SK-N-SH treated with all-trans-retinoic acid at 6 μM for 48 hours (cell line): ENCODE measurements at regions not wholly inside any gene's neighbourhood (a gene's known extent, or its start where the extent isn't known, plus 50 kb on each side); places are given as distances from the start of the nearest gene placed in this dataset.
"Not testable (repeated sequence)": the region's sequence is repeated elsewhere in the genome, so short reads cannot be mapped to it uniquely, and the experiment has no call there.

Experiments
- ATAC-seq: fragments of 200-7000 bp; cut with Tn5 transposase; 3 replicates; pipeline ENCODE4 v1.9.1; 2020; ENCODE audit warnings: mild to moderate bottlenecking, moderate library complexity
- ARNTL ChIP-seq: fragments of 450-650 bp; formaldehyde crosslinking; IDR thresholded peaks from 2 replicates; pipeline ENCODE4 v1.5.0; 2020; ENCODE audit warnings: low read depth, mild to moderate bottlenecking, moderate library complexity, borderline replicate concordance
- BACH2 ChIP-seq: fragments of 250-450 bp; sonication (Bioruptor Pico); IDR thresholded peaks from 2 replicates; pipeline ENCODE4 v1.9.0; 2021; ENCODE audit warnings: mild to moderate bottlenecking, borderline replicate concordance
- CSDC2 ChIP-seq: fragments of 250-450 bp; sonication (Bioruptor Pico); IDR thresholded peaks from 2 replicates; pipeline ENCODE4 v1.5.0; 2020; ENCODE audit warnings: mild to moderate bottlenecking, moderate library complexity
- ESRRG ChIP-seq: fragments of 250-450 bp; sonication (Bioruptor Pico); IDR thresholded peaks from 2 replicates; pipeline ENCODE4 v1.6.1; 2021; ENCODE audit warnings: mild to moderate bottlenecking
- GLIS3 ChIP-seq: fragments of 250-450 bp; sonication (Bioruptor Pico); IDR thresholded peaks from 2 replicates; pipeline ENCODE4 v1.5.0; 2020; ENCODE audit warnings: mild to moderate bottlenecking, moderate library complexity
- ISL1 ChIP-seq: fragments of 250-450 bp; sonication (Bioruptor Pico); IDR thresholded peaks from 2 replicates; pipeline ENCODE4 v2.1.2; 2022; ENCODE audit warnings: mild to moderate bottlenecking, moderate library complexity
- OSR1 ChIP-seq: fragments of 250-450 bp; sonication (Bioruptor Pico); IDR thresholded peaks from 2 replicates; pipeline ENCODE4 v1.8.0; 2022; ENCODE audit warnings: moderate library complexity, mild to moderate bottlenecking, inconsistent platforms
- PPARA ChIP-seq: fragments of 250-450 bp; sonication (Bioruptor Pico); IDR thresholded peaks from 2 replicates; pipeline ENCODE4 v1.5.0; 2020; ENCODE audit warnings: mild to moderate bottlenecking, borderline replicate concordance
- RARB ChIP-seq: fragments of 250-450 bp; sonication (Bioruptor Pico); IDR thresholded peaks from 2 replicates; pipeline ENCODE4 v1.8.0; 2021; ENCODE audit warnings: mild to moderate bottlenecking, moderate library complexity
- SNAI2 ChIP-seq: fragments of 250-450 bp; sonication (Bioruptor Pico); IDR thresholded peaks from 2 replicates; pipeline ENCODE4 v1.5.0; 2020; ENCODE audit warnings: mild to moderate bottlenecking, moderate library complexity
- TCF4 ChIP-seq: fragments of 250-450 bp; sonication (Bioruptor Pico); IDR thresholded peaks from 2 replicates; pipeline ENCODE4 v1.8.0; 2021; ENCODE audit warnings: mild to moderate bottlenecking, moderate library complexity, borderline replicate concordance
- TOX ChIP-seq: fragments of 250-450 bp; sonication (Bioruptor Pico); IDR thresholded peaks from 2 replicates; pipeline ENCODE4 v1.8.0; 2021; ENCODE audit warnings: mild to moderate bottlenecking, moderate library complexity, borderline replicate concordance
- ZFP3 ChIP-seq: fragments of 250-450 bp; sonication (Bioruptor Pico); IDR thresholded peaks from 2 replicates; pipeline ENCODE4 v1.5.0; 2020; ENCODE audit warnings: mild to moderate bottlenecking, moderate library complexity
- ZFP30 ChIP-seq: fragments of 450-650 bp; formaldehyde crosslinking; IDR thresholded peaks from 2 replicates; pipeline ENCODE4 v1.5.0; 2022; ENCODE audit warnings: mild to moderate bottlenecking, moderate library complexity
- ZNF565 ChIP-seq: fragments of 450-650 bp; formaldehyde crosslinking; conservative IDR thresholded peaks from 2 replicates; pipeline ENCODE4 v1.5.0; 2020; ENCODE audit warnings: low read depth, mild to moderate bottlenecking, moderate library complexity
- ZNF70 ChIP-seq: fragments of 450-650 bp; formaldehyde crosslinking; IDR thresholded peaks from 2 replicates; pipeline ENCODE4 v1.5.0; 2020; ENCODE audit warnings: mild to moderate bottlenecking, moderate library complexity
- ZNF8 ChIP-seq: fragments of 450-650 bp; formaldehyde crosslinking; IDR thresholded peaks from 2 replicates; pipeline ENCODE4 v1.5.0; 2020; ENCODE audit warnings: mild to moderate bottlenecking, moderate library complexity
- TF ChIP-seq, protein P1 (sequence below): fragments of 250-450 bp; sonication (Bioruptor Pico); IDR thresholded peaks from 2 replicates; pipeline ENCODE4 v1.5.1; 2020; ENCODE audit warnings: low read depth, mild to moderate bottlenecking, moderate library complexity
- TF ChIP-seq, protein P2 (sequence below): fragments of 250-450 bp; sonication (Bioruptor Pico); IDR thresholded peaks from 2 replicates; pipeline ENCODE4 v1.8.0; 2020; ENCODE audit warnings: mild to moderate bottlenecking, moderate library complexity, borderline replicate concordance
- TF ChIP-seq, protein P3 (sequence below): fragments of 250-450 bp; sonication (Bioruptor Pico); IDR thresholded peaks from 2 replicates; pipeline ENCODE4 v1.8.0; 2021; ENCODE audit warnings: low read depth, mild to moderate bottlenecking, moderate library complexity, borderline replicate concordance
- TF ChIP-seq, protein P4 (sequence below): fragments of 250-450 bp; sonication (Bioruptor Pico); IDR thresholded peaks from 2 replicates; pipeline ENCODE4 v1.5.0; 2020; ENCODE audit warnings: mild to moderate bottlenecking, moderate library complexity
- TF ChIP-seq, protein P5 (sequence below): fragments of 250-450 bp; sonication (Bioruptor Pico); IDR thresholded peaks from 2 replicates; pipeline ENCODE4 v1.5.1; 2021; ENCODE audit warnings: mild to moderate bottlenecking, moderate library complexity

DNA sequence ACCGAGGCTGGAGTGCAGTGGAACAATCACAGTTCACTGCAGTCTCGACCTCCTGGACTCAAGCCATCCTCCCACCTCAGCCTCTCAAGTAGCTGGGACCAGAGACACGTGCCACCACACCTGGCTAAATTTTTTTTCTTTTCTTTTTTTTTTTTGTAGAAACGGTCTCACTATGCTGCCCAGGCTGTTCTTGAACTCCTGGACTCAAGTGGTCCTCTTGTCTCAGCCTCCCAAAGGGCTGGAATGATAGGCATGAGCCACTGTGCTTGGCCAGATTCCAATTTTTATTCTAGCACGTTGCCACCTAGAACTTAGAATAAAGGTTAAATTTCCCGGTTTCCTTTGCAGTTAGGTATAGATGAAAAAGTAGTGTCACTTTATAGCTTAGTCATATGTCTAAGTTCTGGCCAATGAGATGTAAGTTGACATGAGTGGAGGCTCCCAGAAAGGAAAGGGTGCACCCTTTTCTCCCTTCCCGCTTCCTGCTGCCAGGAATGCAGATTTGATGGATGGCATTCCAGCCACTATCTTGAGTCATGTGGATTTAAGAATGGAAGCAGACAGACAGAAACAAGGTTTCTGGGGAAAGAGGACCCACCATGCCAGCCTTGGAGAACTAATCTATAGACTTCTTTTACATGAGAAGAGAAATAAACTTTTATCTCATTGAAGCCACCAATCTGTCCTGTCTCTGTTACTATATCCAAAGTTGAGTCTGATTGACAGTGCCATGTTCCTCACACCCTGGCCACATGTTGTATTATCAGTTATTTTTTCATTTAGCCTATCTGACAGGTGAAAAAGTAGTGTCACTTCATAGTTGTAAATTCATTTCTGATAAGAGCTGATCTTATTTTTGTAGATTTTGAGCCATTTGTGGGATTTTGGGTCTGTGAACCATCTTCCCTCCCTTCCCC, 60.6 kb upstream of the NCOA3 start:
- ATAC-seq: peak; percentile 78
- TF ChIP-seq, protein P1, sequence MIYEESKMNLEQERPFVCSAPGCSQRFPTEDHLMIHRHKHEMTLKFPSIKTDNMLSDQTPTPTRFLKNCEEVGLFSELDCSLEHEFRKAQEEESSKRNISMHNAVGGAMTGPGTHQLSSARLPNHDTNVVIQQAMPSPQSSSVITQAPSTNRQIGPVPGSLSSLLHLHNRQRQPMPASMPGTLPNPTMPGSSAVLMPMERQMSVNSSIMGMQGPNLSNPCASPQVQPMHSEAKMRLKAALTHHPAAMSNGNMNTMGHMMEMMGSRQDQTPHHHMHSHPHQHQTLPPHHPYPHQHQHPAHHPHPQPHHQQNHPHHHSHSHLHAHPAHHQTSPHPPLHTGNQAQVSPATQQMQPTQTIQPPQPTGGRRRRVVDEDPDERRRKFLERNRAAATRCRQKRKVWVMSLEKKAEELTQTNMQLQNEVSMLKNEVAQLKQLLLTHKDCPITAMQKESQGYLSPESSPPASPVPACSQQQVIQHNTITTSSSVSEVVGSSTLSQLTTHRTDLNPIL (CRISPR knock-in tag): no peak
- no peak for TF ChIP-seq CSDC2 (CRISPR knock-in tag)
- TF ChIP-seq ISL1: peak; percentile 24; the same call in 1 of the 2 replicates
- TF ChIP-seq ZFP30: no peak
- TF ChIP-seq, protein P2, sequence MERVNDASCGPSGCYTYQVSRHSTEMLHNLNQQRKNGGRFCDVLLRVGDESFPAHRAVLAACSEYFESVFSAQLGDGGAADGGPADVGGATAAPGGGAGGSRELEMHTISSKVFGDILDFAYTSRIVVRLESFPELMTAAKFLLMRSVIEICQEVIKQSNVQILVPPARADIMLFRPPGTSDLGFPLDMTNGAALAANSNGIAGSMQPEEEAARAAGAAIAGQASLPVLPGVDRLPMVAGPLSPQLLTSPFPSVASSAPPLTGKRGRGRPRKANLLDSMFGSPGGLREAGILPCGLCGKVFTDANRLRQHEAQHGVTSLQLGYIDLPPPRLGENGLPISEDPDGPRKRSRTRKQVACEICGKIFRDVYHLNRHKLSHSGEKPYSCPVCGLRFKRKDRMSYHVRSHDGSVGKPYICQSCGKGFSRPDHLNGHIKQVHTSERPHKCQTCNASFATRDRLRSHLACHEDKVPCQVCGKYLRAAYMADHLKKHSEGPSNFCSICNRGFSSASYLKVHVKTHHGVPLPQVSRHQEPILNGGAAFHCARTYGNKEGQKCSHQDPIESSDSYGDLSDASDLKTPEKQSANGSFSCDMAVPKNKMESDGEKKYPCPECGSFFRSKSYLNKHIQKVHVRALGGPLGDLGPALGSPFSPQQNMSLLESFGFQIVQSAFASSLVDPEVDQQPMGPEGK (CRISPR knock-in tag): no peak
- TF ChIP-seq GLIS3 (CRISPR knock-in tag): no peak
- TF ChIP-seq RARB (CRISPR knock-in tag): no peak

DNA sequence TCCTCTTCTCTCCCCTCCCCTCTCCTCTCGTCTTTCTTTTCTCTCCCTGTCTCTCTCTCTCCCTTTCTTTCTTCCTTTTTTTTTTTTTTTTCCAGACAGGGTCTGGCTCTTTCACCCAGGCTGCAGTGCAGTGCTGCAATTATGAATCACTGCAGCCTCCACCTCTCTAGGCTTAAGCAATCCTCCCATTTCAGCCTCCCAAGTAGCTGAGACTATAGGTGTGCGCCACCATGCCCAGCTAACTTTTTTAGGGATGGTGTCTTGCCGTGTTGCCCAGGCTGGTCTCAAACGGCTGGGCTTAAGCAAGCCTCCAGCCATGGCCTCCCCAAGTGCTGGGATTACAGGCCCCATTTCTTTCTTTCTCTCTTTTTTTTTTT, 59.9 kb upstream of the NCOA3 start:
- no peak for ATAC-seq
- TF ChIP-seq ZNF70: no peak
- TF ChIP-seq ARNTL (CRISPR knock-in tag): no peak
- no peak for TF ChIP-seq ZFP30
- no peak for TF ChIP-seq SNAI2 (CRISPR knock-in tag)
- TF ChIP-seq ESRRG: no peak
- no peak for TF ChIP-seq PPARA (CRISPR knock-in tag)
- TF ChIP-seq, protein P3, sequence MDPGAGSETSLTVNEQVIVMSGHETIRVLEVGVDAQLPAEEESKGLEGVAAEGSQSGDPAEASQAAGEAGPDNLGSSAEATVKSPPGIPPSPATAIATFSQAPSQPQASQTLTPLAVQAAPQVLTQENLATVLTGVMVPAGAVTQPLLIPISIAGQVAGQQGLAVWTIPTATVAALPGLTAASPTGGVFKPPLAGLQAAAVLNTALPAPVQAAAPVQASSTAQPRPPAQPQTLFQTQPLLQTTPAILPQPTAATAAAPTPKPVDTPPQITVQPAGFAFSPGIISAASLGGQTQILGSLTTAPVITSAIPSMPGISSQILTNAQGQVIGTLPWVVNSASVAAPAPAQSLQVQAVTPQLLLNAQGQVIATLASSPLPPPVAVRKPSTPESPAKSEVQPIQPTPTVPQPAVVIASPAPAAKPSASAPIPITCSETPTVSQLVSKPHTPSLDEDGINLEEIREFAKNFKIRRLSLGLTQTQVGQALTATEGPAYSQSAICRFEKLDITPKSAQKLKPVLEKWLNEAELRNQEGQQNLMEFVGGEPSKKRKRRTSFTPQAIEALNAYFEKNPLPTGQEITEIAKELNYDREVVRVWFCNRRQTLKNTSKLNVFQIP (CRISPR knock-in tag): no peak
- no peak for TF ChIP-seq ZNF565
- no peak for TF ChIP-seq GLIS3 (CRISPR knock-in tag)
- no peak for TF ChIP-seq CSDC2 (CRISPR knock-in tag)
- no peak for TF ChIP-seq BACH2 (CRISPR knock-in tag)
- TF ChIP-seq, protein P4, sequence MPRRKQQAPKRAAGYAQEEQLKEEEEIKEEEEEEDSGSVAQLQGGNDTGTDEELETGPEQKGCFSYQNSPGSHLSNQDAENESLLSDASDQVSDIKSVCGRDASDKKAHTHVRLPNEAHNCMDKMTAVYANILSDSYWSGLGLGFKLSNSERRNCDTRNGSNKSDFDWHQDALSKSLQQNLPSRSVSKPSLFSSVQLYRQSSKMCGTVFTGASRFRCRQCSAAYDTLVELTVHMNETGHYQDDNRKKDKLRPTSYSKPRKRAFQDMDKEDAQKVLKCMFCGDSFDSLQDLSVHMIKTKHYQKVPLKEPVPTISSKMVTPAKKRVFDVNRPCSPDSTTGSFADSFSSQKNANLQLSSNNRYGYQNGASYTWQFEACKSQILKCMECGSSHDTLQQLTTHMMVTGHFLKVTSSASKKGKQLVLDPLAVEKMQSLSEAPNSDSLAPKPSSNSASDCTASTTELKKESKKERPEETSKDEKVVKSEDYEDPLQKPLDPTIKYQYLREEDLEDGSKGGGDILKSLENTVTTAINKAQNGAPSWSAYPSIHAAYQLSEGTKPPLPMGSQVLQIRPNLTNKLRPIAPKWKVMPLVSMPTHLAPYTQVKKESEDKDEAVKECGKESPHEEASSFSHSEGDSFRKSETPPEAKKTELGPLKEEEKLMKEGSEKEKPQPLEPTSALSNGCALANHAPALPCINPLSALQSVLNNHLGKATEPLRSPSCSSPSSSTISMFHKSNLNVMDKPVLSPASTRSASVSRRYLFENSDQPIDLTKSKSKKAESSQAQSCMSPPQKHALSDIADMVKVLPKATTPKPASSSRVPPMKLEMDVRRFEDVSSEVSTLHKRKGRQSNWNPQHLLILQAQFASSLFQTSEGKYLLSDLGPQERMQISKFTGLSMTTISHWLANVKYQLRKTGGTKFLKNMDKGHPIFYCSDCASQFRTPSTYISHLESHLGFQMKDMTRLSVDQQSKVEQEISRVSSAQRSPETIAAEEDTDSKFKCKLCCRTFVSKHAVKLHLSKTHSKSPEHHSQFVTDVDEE (CRISPR knock-in tag): no peak
- no peak for TF ChIP-seq RARB (CRISPR knock-in tag)
- no peak for TF ChIP-seq TCF4 (CRISPR knock-in tag)
- no peak for TF ChIP-seq OSR1

DNA sequence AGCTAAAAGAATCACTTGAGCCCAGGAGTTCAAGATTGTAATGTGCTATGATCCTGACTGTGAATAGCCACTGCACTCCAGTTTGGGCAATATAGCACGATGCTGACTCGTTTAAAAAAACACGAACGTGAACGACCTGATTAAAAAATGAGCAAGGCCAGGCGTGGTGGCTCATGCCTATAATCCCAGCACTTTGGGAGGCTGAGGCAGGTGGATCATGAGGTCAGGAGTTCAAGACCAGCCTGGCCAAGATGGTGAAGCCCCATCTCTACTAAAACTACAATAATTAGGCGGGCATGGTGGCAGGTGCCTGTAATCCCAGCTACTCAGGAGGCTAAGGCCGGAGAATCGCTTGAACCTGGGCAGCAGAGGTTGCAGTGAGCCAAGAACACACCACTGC, 58.6 kb upstream of the NCOA3 start:
- not testable (repeated sequence) for ATAC-seq

DNA sequence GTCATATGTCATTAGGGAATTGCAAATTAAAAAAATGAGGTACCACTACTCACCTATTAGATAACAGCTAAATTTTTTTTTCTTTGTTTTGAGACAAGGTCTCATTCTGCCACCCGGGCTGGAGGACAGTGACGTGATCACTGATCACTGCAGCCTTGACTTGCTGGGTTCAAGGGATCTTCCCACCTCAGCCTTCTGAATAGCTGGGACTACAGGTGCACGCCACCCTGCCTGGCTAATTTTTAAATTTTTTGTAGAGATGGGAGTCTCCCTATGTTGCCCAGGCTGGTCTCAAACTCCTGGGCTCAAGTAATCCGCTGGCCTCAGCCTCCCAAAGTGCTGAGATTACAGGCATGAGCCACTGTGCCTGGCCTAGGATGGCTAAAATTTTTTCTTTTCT, 57.1 kb upstream of the NCOA3 start:
- ATAC-seq: no peak
- TF ChIP-seq SNAI2 (CRISPR knock-in tag) (no peak), GLIS3 (CRISPR knock-in tag) (no peak), CSDC2 (CRISPR knock-in tag) (no peak), ESRRG (no peak), ZFP3 (CRISPR knock-in tag) (no peak), ZNF8 (no peak), TOX (CRISPR knock-in tag) (no peak), ARNTL (CRISPR knock-in tag) (no peak), ZNF70 (no peak)
- TF ChIP-seq, protein P3 (CRISPR knock-in tag): no peak
- TF ChIP-seq, protein P5, sequence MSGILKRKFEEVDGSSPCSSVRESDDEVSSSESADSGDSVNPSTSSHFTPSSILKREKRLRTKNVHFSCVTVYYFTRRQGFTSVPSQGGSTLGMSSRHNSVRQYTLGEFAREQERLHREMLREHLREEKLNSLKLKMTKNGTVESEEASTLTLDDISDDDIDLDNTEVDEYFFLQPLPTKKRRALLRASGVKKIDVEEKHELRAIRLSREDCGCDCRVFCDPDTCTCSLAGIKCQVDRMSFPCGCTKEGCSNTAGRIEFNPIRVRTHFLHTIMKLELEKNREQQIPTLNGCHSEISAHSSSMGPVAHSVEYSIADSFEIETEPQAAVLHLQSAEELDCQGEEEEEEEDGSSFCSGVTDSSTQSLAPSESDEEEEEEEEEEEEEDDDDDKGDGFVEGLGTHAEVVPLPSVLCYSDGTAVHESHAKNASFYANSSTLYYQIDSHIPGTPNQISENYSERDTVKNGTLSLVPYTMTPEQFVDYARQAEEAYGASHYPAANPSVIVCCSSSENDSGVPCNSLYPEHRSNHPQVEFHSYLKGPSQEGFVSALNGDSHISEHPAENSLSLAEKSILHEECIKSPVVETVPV (CRISPR knock-in tag): no peak
- TF ChIP-seq, protein P4 (CRISPR knock-in tag): no peak
